ENCODE measurements at regions not wholly inside any gene's neighbourhood (a gene's known extent, or its start where the extent isn't known, plus 50 kb on each side); places are given as distances from the start of the nearest gene placed in this dataset.

- FAIRE-seq (peak; percentile 97), DNase-seq (ENCODE audit: low spot score in 2 of 2) (no peak)
Observed at GRCh38 chr4:167290678-167291077, 56.4 kb upstream of the SPOCK3 start.

GRCh38 chr4:167308876-167309275 is 74.6 kb upstream of the SPOCK3 start:
- FAIRE-seq: no peak
- DNase-seq (ENCODE audit: low spot score in 2 of 2): no peak

GRCh38 chr4:167321299-167321698 is 87.0 kb upstream of the SPOCK3 start:
- FAIRE-seq (no peak), DNase-seq (ENCODE audit: low spot score in 2 of 2) (no peak)

- FAIRE-seq (no peak), DNase-seq (ENCODE audit: low spot score in 2 of 2) (no peak)
Observed at GRCh38 chr4:167339781-167340180, 105.5 kb upstream of the SPOCK3 start.

- FAIRE-seq (no peak), DNase-seq (ENCODE audit: low spot score in 2 of 2) (no peak)
Observed at GRCh38 chr4:167359711-167360110, 125.4 kb upstream of the SPOCK3 start.

GRCh38 chr4:167379076-167379835 is 145.0 kb upstream of the SPOCK3 start:
- FAIRE-seq: no peak
- DNase-seq (ENCODE audit: low spot score in 2 of 2): no peak

- DNase-seq (ENCODE audit: low spot score in 2 of 2) (no peak), FAIRE-seq (no peak)
Observed at GRCh38 chr4:167380964-167381363, 146.7 kb upstream of the SPOCK3 start.

- DNase-seq (ENCODE audit: low spot score in 2 of 2) (no peak), FAIRE-seq (no peak)
Observed at GRCh38 chr4:167383291-167383690, 149.0 kb upstream of the SPOCK3 start.

GRCh38 chr4:167397586-167397985 is 163.3 kb upstream of the SPOCK3 start:
- FAIRE-seq (no peak), DNase-seq (ENCODE audit: low spot score in 2 of 2) (no peak)

GRCh38 chr4:167399201-167399600 is 164.9 kb upstream of the SPOCK3 start:
- no peak for DNase-seq (ENCODE audit: low spot score in 2 of 2)
- no peak for FAIRE-seq

- FAIRE-seq (no peak), DNase-seq (ENCODE audit: low spot score in 2 of 2) (no peak)
Observed at GRCh38 chr4:167406181-167406580, 171.9 kb upstream of the SPOCK3 start.

- DNase-seq (ENCODE audit: low spot score in 2 of 2) (no peak), FAIRE-seq (no peak)
Observed at GRCh38 chr4:167415461-167415860, 181.2 kb upstream of the SPOCK3 start.

GRCh38 chr4:167419468-167420140 is 185.3 kb upstream of the SPOCK3 start:
- DNase-seq (ENCODE audit: low spot score in 2 of 2) (no peak), FAIRE-seq (no peak)

GRCh38 chr4:167421201-167421600 is 186.9 kb upstream of the SPOCK3 start:
- FAIRE-seq: no peak
- no peak for DNase-seq (ENCODE audit: low spot score in 2 of 2)

- no peak for DNase-seq (ENCODE audit: low spot score in 2 of 2)
- FAIRE-seq: no peak
Observed at GRCh38 chr4:167424341-167425256, 190.3 kb upstream of the SPOCK3 start.

GRCh38 chr4:167428156-167428555 is 193.9 kb upstream of the SPOCK3 start:
- FAIRE-seq (no peak), DNase-seq (ENCODE audit: low spot score in 2 of 2) (no peak)

GRCh38 chr4:167431371-167431770 is 197.1 kb upstream of the SPOCK3 start:
- FAIRE-seq (no peak), DNase-seq (ENCODE audit: low spot score in 2 of 2) (no peak)

GRCh38 chr4:167435786-167436185 is 201.5 kb upstream of the SPOCK3 start:
- DNase-seq (ENCODE audit: low spot score in 2 of 2): no peak
- FAIRE-seq: no peak

- DNase-seq (ENCODE audit: low spot score in 2 of 2) (no peak), FAIRE-seq (no peak)
Observed at GRCh38 chr4:167443841-167444240, 209.5 kb upstream of the SPOCK3 start.

- FAIRE-seq (no peak), DNase-seq (ENCODE audit: low spot score in 2 of 2) (no peak)
Observed at GRCh38 chr4:167452922-167453430, 218.7 kb upstream of the SPOCK3 start.

GRCh38 chr4:167456619-167457018 is 222.3 kb upstream of the SPOCK3 start:
- FAIRE-seq (no peak), DNase-seq (ENCODE audit: low spot score in 2 of 2) (no peak)
